SH-SY5Y (cell line): ENCODE measurements at regions not wholly inside any gene's neighbourhood (a gene's known extent, or its start where the extent isn't known, plus 50 kb on each side); places are given as distances from the start of the nearest gene placed in this dataset.

Experiments used
- GATA2 ChIP-seq: IDR thresholded peaks from 2 replicates; pipeline ENCODE4 v1.6.1; 2011; ENCODE audit warnings: mild to moderate bottlenecking, low read depth, low read length
- GATA3 ChIP-seq: IDR thresholded peaks from 2 replicates; pipeline ENCODE4 v1.6.1; 2011; ENCODE audit warnings: low read depth, mild to moderate bottlenecking, low read length, moderate library complexity

- TF ChIP-seq GATA3 (no peak), GATA2 (no peak)
Observed at GRCh38 chr4:180932370-180933001, 1310.7 kb upstream of the TENM3 start.
